Caco-2 (cell line): ENCODE measurements at regions not wholly inside any gene's neighbourhood (a gene's known extent, or its start where the extent isn't known, plus 50 kb on each side); places are given as distances from the start of the nearest gene placed in this dataset.

Experiments used
- BruUV-seq: library from RNA; stranded (reverse); fragments of 400-500 nt; replicated peaks from 2 replicates; lab custom pipeline; 2021; lab: Mats Ljungman, UMichigan
- CTCF ChIA-PET: fragments of 300-600 bp; sonication (Branson Sonifier 250); formaldehyde crosslinking; loops from one replicate; lab custom pipeline; 2022; ENCODE audit warnings: antibody characterized with exemption; lab: Charles Lee
- POLR2A ChIA-PET: fragments of 300-600 bp; sonication (Branson Sonifier 250); formaldehyde crosslinking; loops from one replicate; lab custom pipeline; 2022; ENCODE audit warnings: antibody characterized with exemption; lab: Charles Lee
- DNase-seq, 2 experiments: peaks; one replicate each; pipeline versions ENCODE4 v3.0.0 to v3.0.0-alpha.2; 2020 to 2022
- H3K27me3 ChIP-seq: replicated peaks from 2 replicates; pipeline ENCODE4 v1.6.0; 2011; ENCODE audit warnings: low read length; ENCODE audit not compliant: control insufficient read depth, insufficient read depth
- H3K36me3 ChIP-seq: 2 replicates; pipeline ENCODE4 v1.5.1; 2011; ENCODE audit warnings: low read length; ENCODE audit not compliant: control insufficient read depth, insufficient read depth
- H3K4me1 ChIP-seq: fragments of 250-450 bp; sonication (Bioruptor Pico); 2 replicates; pipeline ENCODE4 v1.5.1; 2020; ENCODE audit warnings: mild to moderate bottlenecking
- H3K4me3 ChIP-seq: 2 replicates; pipeline ENCODE4 v1.5.1; 2011; ENCODE audit warnings: low read depth, mild to moderate bottlenecking, control low read depth, low read length
- H3K9me3 ChIP-seq: fragments of 250-450 bp; sonication (Bioruptor Pico); 2 replicates; pipeline ENCODE4 v1.5.1; 2020; ENCODE audit warnings: mild to moderate bottlenecking, moderate library complexity
- H3K27ac Mint-ChIP-seq: one replicate; pipeline ENCODE4 v1.8.0; 2022; ENCODE audit warnings: mixed read lengths; ENCODE audit not compliant: unreplicated experiment
- H3K27me3 Mint-ChIP-seq: one replicate; pipeline ENCODE4 v1.8.0; 2022; ENCODE audit warnings: mixed read lengths; ENCODE audit not compliant: insufficient read depth, unreplicated experiment
- H3K36me3 Mint-ChIP-seq: one replicate; pipeline ENCODE4 v1.8.0; 2022; ENCODE audit warnings: mild to moderate bottlenecking, mixed read lengths; ENCODE audit not compliant: insufficient read depth, unreplicated experiment
- H3K4me1 Mint-ChIP-seq: one replicate; pipeline ENCODE4 v1.8.0; 2022; ENCODE audit warnings: low read depth, mixed read lengths; ENCODE audit not compliant: unreplicated experiment
- H3K4me3 Mint-ChIP-seq: one replicate; pipeline ENCODE4 v1.8.0; 2022; ENCODE audit warnings: mild to moderate bottlenecking, moderate library complexity, mixed read lengths; ENCODE audit not compliant: unreplicated experiment
- H3K9me3 Mint-ChIP-seq: one replicate; pipeline ENCODE4 v1.8.0; 2022; ENCODE audit warnings: mixed read lengths; ENCODE audit not compliant: unreplicated experiment
- CTCF ChIP-seq, 2 experiments: fragments of 200-600 bp in 1 of 2; IDR thresholded peaks; 1 replicate in 1 of 2; 2 replicates in 1 of 2; pipeline versions ENCODE4 v1.5.1 to v1.8.0; 2011 to 2022; ENCODE audit warnings: antibody characterized with exemption in 1 of 2, control low read depth in 1 of 2, inconsistent platforms in 1 of 2, low read depth in 1 of 2, low read length in 1 of 2, mild to moderate bottlenecking in 1 of 2, moderate library complexity in 1 of 2; ENCODE audit not compliant: insufficient read depth in 1 of 2, severe bottlenecking in 1 of 2, unreplicated experiment in 1 of 2
- intact Hi-C: fragments of 100-400 bp; cut with micrococcal nuclease; formaldehyde crosslinking; loops from one replicate; pipeline ENCODE4 v1.10.0; 2022; ENCODE audit not compliant: unreplicated experiment

- ChIA-PET CTCF (interaction anchor here (1.0 kb wide), 1 partner anchor 213 kb away, joined by 3 read pairs; no protein-coding TSS in a partner anchor), POLR2A (no interaction called here)
- peaks cover 7% of the 10 kb centered on the region for H3K4me1 Mint-ChIP-seq
- Histone ChIP-seq H3K4me1 (peaks cover 5% of the 10 kb centered on the region; the same call in 1 of the 2 replicates), H3K4me3 (no peak overlapping the region), H3K36me3 (no peaks in the 10 kb centered on the region), H3K27me3 (no peaks in the 10 kb centered on the region), H3K9me3 (no peaks in the 10 kb centered on the region)
- H3K9me3 Mint-ChIP-seq, result no peaks in the 10 kb centered on the region
- no peak for DNase-seq
- no peak for TF ChIP-seq CTCF (IDR thresholded peaks at IDR 0.05; ENCODE audit: insufficient read depth in 1 of 2, low read depth in 1 of 2, low read length in 1 of 2, severe bottlenecking in 1 of 2, unreplicated experiment in 1 of 2)
- intact Hi-C loops, result no loop called here
- BruUV-seq, result no TSS peak
- H3K27ac Mint-ChIP-seq, result no peak overlapping the region
- no peak overlapping the region for H3K4me3 Mint-ChIP-seq
- no peaks in the 10 kb centered on the region for H3K27me3 Mint-ChIP-seq
- no peaks in the 10 kb centered on the region for H3K36me3 Mint-ChIP-seq
These were observed 156.7 kb upstream of the TLE3 start for GRCh38 chr15:70254311-70254869.

- no peaks in the 10 kb centered on the region for H3K27me3 Mint-ChIP-seq
- no peak for TF ChIP-seq CTCF (IDR thresholded peaks at IDR 0.05; ENCODE audit: insufficient read depth in 1 of 2, low read depth in 1 of 2, low read length in 1 of 2, severe bottlenecking in 1 of 2, unreplicated experiment in 1 of 2)
- Histone ChIP-seq H3K36me3 (no peaks in the 10 kb centered on the region), H3K27me3 (no peaks in the 10 kb centered on the region), H3K4me1 (peaks cover 6% of the 10 kb centered on the region; the same call in 1 of the 2 replicates), H3K4me3 (no peak overlapping the region), H3K9me3 (no peaks in the 10 kb centered on the region)
- ChIA-PET POLR2A (no interaction called here), CTCF (interaction anchor here (1.0 kb wide), 1 partner anchor 213 kb away, joined by 3 read pairs; no protein-coding TSS in a partner anchor)
- H3K4me3 Mint-ChIP-seq, result no peak overlapping the region
- no peak overlapping the region for H3K27ac Mint-ChIP-seq
- DNase-seq, result no peak
- intact Hi-C loops, result no loop called here
- H3K36me3 Mint-ChIP-seq, result no peaks in the 10 kb centered on the region
- H3K9me3 Mint-ChIP-seq, result no peaks in the 10 kb centered on the region
- BruUV-seq, result no TSS peak
- peaks cover 10% of the 10 kb centered on the region for H3K4me1 Mint-ChIP-seq
These were observed 155.9 kb upstream of the TLE3 start for GRCh38 chr15:70253461-70254156.

GRCh38 chr15:70252951-70253320 is 155.2 kb upstream of the TLE3 start:
- no peak for DNase-seq
- Mint-ChIP-seq H3K9me3 (no peaks in the 10 kb centered on the region), H3K27ac (no peak overlapping the region), H3K4me1 (peaks cover 16% of the 10 kb centered on the region), H3K4me3 (no peak overlapping the region), H3K36me3 (no peaks in the 10 kb centered on the region), H3K27me3 (no peaks in the 10 kb centered on the region)
- TF ChIP-seq CTCF (IDR thresholded peaks at IDR 0.05; ENCODE audit: insufficient read depth in 1 of 2, low read depth in 1 of 2, low read length in 1 of 2, severe bottlenecking in 1 of 2, unreplicated experiment in 1 of 2), result no peak
- no peaks in the 10 kb centered on the region for H3K36me3 ChIP-seq
- no peaks in the 10 kb centered on the region for H3K27me3 ChIP-seq
- no TSS peak for BruUV-seq
- CTCF ChIA-PET, result no interaction called here
- H3K4me3 ChIP-seq, result no peak overlapping the region
- intact Hi-C loops, result no loop called here
- H3K9me3 ChIP-seq, result no peaks in the 10 kb centered on the region
- peaks cover 13% of the 10 kb centered on the region; the same call in 1 of the 2 replicates for H3K4me1 ChIP-seq
- POLR2A ChIA-PET, result no interaction called here
